ENCODE measurements at regions not wholly inside any gene's neighbourhood (a gene's known extent, or its start where the extent isn't known, plus 50 kb on each side); places are given as distances from the start of the nearest gene placed in this dataset.

DNA sequence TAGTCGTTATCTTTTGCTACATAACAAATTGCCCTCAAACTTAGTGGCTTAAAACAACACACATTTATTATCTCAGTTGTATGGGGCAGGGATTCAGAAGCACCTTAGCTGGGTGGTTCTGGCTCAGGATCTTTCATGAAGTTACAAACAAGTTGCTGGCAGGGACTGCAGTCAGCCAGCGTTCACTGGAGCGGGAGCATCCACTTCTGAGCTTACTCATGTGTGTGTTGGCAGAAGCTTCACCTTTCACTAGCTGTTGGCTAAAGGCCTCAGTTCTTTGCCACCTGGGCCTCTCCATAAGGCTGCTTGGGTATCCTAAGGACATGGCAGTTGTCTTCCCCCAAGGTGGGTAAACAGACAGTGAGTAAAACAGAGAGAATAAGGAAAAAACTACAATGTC lies 365.7 kb downstream of the RPS29 start:
- no peak for DNase-seq

DNA sequence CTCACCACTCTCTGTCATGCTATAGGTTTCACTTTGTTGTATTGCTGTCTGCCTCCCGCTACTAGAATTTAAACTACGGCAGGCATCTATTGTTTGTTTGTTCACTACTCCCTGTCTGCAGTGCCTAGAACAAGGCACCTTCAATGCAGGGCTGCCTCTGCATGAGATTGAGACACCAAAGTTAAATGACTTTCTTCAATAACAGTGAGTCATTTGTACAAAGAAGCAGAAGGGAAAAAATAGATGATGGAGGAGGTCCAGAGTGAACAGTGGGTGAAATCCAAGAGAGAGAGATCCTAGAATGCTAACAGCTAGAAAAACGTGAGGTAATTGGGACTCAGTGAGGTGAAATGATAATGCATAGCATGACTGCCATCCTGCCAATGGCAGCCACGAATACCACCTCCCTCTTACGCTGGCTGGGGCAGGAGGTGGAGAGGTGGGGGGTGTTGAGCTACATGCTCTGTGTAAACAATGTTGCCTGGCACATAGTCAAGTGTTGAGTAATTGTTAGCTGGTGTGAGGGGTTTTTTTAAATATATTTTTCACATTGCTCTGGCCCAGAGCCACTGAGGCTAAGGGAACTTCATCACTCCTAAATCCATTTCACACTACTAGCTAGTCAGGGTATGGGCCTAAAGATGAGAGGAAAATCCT lies 367.6 kb downstream of the RPS29 start:
- no peak for DNase-seq

DNA sequence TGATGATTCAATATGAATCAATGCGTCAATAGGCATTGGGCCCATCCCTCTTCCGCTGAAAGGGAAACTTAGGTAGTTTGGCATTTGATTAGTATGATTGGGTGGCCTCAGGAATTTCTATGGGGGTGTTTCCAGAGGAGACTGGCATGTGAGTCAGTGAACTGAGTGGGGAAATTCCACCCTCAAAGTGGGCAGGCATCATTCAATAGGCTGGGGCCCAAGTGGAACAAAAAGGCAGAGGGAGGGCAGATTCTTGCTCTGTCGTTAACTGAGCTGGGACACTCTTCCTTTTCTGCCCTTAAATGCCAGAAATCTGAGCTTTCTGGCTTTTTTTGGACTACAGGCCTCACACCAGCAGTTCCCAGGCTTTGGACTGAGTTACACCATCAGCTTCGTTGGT lies 373.5 kb downstream of the RPS29 start:
- DNase-seq = no peak

DNA sequence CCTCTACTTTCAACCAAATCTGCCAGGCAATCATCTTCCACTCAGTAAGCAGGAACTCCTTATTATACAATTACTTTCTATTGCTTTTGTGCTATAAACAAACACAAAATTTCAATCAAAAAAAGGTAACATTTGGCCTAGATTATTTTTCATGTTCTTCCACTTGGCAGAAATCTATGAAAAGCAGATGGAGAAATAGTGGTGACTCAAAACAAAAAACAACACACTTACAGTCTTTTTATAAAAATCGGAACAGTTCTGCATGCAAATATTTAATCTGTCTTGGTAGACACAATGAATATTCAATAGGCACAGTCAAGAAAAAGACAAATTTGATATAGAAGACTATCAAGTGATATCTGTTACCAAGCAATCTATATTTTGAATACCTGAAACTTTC lies 376.8 kb downstream of the RPS29 start:
- no peak for DNase-seq

DNA sequence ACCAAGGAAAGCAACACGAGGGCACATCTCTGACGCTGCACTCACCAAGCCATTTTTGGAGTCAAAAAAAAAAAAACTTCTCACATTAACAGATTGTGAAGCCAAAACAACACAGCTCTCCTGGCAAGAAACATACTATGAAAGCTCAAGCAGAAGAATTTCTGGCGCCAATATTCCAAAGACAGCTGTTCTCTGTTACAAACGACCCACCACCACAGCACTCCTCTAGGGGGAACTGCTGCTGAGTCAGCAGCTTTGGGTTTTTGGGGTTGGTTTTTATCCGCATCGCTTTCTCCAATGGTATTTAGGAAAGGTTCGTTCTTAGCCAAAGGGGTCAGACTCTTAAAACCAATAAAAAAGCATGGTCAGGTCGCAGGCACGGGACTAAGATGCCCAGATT lies 379.4 kb downstream of the RPS29 start:
- no peak for DNase-seq

DNA sequence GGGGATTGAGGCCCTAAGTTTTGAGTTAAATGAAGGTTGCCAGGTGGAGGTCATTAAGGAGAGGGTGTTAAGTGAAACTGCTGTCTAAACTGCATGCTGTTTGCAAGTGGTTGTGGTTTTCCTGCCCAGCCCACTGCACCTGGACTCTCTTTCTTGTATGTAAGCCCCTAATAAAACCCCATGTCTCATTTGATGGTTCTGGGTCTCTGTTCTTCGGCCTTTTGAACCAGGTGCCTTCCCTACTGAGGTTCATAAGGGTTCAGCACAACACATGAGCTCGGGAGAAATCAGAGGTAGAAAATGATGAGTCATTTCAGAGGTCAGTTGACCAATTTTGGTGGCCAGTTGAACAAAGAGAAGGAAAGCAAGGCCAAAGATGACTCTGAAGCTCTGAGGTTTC lies 382.5 kb downstream of the RPS29 start:
- no peak for DNase-seq

DNA sequence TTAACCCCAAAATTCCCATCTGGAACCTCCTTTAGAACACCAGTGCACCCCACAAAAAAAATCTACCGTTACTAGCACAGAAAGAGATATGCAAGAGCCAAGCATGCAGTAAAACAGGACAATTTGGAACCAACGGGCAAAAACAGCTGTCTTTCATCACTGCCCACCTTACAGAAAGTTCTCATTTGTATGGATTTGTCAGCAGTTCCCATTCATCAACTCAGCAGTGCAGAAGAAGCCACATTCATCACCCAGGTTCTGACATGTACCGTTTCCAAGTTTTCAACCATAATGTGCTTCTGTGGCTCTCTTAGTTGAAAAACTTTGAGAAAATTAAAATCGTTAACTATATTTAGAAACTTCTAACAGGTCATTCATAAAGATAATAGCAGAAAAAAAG lies 387.0 kb downstream of the RPS29 start:
- DNase-seq = no peak

DNA sequence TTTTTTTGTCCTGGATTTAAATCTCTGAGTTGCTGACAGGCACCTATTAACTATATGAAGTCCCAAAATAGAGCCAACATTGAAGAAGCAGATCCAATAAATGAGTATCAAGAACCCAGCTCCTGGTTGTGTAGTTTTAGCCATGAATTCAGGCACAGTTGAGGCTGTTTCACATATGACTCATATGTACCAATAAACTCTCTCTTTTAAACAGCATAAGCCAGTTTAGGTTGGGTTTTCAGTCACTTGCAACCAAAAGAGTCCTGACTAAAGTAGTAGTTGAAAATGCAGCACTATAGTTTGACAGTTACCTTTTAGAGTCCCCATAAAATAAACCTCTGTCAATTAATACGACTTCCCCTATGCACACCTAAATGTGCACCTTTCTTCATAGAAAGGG lies 389.9 kb downstream of the RPS29 start:
- no peak for DNase-seq

DNA sequence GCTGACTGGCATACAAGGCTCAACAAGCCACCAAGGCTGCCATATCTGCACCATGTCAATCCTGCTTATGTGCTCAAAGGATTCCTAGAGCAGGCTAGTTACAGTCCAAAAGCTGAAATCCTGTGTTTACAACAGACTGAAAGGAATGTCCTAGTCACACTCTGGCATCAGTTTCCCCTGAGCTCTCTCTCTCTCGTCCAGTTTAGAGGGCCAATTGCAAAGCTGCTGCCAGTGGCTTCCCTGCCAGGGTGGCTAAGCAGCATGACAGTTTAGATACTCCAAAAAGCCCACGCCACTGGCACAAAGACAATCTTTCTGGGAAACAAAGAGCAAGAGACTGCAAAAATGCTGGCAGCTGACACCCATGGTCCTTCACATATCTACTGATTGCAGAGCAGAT lies 392.1 kb downstream of the RPS29 start:
- DNase-seq = no peak

DNA sequence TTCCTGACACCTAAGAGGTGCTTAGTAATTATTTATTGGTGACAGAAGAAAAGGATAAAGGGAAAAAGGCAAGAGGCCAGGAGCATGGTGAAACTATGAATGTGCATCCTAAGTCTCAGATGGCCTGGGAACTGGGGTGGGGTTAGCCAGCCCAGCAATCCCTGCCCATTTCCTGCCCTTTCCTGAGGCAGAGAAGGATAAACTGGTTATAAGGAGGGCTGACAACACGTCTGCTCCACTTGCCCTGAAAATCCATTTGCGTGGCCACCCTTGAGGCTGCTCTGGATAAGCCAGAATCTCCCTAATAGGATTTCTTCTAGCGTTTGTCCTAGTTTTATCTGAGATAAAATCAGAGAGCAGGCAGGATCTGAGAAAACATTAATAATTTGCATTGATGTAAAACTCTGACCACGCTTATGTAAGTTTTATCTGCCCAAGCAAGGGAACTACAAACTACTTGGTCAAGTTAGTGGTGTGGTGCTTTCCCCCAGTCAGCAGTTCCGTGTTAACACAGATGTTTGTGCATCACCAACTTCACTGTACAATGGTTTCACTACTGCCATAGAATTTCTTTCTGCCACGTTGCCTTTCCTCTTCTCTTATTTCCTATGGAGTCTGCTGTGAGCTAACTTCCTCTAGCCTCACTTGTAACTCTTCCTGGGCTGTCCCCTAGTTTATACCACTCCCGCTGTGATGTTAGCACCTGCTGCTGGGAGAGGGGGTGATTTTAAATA lies 392.7 kb downstream of the RPS29 start:
- DNase-seq = no peak

DNA sequence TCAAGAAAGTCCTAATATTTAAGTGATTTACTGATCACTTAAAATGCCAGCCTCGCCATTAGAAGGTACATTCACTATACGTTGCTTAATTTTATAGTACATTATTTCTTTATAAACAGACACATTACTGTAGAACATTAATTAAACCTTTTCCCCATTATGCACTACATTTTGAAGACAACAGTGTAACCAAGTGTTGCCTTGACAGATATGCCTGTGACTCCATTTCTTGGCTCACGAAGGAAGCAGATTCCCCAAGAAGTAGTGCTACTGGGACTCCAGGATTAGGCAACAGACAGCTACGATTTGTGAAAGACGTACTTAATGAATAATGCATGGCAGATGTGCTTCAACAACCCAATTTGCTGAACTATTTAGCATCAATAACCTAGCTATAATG lies 394.8 kb downstream of the RPS29 start:
- DNase-seq = no peak

DNA sequence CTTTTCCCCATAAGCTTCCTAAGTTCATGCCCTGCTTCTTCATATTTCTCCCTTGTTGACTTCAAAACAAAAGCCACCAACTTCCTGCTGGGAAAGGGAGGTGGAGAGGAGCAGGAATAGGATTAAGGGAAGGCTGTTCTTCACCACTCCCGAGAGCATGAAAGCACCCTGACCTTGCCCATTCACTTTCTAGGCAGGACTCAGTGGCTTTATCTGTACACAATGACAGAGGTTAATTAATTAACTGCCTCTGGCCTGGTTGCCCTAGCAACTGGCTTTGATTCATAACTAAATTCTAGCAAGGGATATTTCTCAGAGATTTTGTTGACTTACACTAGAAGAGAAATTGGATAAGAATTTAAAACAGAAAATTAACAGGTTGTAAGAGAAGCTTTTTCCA lies 396.8 kb downstream of the RPS29 start:
- no peak for DNase-seq

DNA sequence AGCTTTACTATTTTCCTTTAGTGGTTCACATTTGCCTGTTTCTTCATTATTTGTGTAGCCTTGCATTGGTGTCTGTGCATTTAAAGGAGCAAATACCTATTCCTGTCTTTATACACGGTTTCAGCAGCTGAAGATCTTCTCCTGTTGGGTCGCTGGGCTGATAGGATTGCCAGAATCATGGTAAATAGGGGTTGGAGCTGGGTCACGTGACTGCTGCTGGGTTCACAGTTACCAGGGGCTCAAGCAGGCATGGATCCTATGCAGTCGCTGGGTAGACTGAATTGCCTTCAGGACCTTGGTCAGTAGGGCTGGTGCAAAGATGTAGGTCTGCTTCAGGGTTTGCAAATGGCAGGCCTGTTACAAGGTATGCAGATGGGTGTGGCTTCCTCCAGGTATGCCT lies 398.4 kb downstream of the RPS29 start:
- DNase-seq = no peak

DNA sequence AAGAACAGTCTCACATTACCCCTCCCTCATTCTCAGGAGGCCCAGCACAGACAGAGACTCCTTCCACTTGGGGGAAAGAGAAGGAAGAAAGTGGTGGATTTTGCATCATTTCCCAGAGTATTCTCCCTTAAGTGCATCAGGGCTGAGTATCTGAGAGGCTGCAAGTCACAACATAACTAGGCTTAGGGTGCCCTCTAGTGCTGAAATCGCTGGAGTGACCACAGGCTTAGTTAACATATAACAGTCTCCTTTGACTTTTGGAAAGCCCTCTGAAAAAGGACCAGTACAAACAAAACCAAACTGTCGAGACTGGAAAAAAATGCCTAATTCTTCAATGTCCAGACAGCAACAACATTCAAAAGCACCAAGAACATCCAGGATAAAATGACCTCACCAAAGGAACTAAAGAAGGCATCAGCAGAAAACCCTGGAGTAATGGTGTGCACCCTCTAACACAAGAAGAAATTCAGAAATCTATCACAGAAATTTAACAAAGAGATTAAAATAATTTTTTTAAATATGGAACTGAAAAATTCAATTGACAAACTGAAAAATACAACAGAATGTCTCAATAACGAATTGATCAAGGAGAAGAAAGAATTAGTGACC lies 412.3 kb downstream of the RPS29 start:
- peak; percentile 27 for DNase-seq

DNA sequence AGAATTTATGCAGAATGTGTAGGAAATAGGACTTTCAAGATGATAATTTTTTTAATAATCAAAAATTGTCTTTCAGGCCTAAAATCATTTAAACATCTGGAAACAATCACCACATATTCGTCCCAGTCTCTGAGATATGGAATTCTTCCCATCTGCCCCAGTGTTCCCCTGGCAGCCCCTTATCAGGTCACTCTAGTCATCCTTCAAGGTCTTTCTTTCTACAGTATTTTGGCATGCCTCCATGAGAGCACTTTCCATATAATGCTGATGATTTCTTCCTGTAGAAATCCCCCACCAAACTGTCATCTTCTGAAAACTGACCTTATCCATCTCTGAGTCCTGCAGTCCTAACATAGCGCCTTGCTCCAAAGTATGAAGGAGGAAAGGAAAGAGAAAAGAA lies 422.1 kb downstream of the RPS29 start:
- DNase-seq = no peak

DNA sequence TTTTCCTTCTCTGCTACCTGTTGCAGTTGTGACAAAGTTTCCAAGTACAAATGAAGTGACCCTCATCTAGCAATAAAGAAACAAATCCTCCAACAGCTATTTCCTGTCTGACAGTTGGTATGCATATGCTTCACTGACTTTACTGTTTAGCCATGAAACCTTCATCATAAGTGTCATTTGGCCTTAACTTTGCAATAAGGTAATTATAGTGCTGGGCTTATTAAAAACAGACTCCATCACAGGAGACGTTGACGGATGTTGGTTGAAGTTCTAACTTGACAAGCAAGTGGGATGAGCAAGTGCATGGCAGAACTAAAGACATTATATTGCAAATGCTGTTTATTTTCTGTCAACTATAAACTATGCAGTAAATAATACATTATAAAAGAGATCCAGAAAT lies 425.2 kb downstream of the RPS29 start:
- DNase-seq = no peak

DNA sequence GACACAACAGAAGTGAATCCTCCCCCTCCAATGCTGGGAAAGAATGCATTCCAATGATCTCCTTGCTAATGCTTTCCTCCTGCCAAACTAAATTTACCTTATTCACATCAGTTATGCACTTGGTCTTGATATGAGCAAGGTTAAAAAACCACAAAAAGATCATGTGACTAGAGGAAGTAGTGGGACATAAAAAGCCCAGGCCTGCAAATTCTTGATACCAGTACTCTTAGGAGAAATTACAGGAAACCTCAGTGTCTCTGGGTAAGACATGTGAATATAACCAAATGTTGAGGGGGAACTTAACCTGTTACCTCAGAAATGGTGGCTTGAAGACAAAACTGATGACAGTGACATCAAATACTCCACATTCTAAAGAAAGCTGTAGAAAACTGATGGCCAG lies 427.1 kb downstream of the RPS29 start:
- no peak for DNase-seq

DNA sequence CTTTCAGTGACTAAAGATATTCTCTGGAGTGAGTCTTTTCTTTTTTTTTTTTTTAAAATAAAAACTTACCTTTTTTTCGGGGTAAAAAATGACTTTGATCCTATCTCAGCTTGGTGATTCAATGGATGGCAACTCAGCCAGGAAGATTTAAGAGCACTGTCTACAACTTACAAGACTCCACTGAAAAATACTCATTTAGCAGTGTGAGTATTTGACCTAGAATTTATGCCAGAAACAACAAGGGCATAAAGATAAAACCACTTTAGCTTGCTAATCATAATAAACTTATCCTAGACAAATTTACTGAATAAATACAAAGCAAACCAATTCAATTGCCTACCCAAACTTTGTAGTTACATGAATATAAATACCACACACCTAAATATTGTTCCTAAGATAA lies 446.6 kb downstream of the RPS29 start:
- no peak for DNase-seq

DNA sequence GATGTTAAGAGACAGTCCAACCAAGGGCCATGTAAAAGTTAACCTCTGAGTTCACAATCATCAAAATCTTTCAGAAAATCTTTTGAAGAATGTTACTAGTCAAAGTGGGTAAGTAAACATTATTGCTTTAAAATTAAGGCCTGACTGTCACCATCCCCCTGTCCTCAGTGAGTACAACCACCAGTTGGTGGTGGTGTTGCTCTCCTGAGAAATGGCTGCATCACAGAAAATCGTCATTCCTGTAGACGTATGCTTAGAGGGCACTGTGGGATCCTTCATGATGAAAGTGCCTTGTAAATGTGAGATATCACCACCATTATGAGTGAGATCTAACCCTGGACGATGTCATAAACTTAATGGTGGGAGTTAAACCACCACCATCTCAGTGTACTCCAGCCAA lies 451.2 kb downstream of the RPS29 start:
- no peak for DNase-seq

DNA sequence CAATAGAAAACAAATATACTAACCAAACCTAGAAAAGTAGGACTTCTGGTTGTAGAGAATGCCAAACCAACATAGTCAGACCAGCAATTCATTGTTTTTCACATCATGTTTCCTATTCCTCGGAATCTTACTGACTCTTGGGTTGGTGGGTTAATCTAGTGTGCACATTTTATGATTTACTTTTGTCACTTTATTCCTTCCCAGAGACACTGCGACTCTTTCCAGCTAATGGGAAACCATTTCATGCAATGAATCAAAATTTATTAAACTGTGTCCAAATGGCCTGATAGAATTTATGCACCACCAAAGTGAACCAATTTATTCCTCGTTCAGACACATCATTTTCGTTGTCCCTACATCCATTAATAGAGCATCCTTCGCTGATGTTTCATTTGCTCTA lies 464.9 kb downstream of the RPS29 start:
- DNase-seq = no peak

DNA sequence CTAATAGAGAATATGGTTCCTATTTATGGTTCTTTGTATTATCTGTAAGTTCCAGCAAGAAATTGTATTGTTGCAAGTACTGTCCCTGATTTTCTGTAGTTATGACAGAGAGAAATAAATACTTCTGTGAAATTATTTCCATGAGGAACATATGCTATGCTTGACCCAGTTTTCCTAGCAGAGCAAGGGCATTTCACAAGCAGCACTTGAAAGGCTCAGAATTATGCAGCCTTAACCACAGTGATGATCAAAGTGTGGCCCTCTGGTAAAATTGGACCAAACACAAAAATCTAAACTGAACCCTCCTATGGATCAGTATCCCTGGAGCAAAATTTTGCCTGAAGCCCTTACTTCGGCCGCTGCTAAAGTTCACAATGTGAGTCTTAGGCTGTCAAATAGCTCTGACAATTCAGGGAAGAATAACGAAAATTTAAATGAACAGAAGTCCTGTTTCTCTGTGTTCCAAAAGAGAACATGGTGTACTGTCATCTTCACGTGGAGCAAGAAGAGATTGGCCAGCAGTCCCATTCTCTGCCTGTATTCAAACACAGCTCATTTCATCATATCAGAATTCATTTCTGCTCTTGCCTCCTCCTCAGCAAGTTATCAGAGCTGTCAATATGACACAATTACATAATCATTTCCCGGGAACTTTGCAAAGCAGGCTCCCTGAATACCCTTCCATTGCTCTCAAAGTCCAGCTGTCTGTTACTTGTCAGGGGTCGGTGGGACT lies 471.9 kb downstream of the RPS29 start:
- no peak for DNase-seq

DNA sequence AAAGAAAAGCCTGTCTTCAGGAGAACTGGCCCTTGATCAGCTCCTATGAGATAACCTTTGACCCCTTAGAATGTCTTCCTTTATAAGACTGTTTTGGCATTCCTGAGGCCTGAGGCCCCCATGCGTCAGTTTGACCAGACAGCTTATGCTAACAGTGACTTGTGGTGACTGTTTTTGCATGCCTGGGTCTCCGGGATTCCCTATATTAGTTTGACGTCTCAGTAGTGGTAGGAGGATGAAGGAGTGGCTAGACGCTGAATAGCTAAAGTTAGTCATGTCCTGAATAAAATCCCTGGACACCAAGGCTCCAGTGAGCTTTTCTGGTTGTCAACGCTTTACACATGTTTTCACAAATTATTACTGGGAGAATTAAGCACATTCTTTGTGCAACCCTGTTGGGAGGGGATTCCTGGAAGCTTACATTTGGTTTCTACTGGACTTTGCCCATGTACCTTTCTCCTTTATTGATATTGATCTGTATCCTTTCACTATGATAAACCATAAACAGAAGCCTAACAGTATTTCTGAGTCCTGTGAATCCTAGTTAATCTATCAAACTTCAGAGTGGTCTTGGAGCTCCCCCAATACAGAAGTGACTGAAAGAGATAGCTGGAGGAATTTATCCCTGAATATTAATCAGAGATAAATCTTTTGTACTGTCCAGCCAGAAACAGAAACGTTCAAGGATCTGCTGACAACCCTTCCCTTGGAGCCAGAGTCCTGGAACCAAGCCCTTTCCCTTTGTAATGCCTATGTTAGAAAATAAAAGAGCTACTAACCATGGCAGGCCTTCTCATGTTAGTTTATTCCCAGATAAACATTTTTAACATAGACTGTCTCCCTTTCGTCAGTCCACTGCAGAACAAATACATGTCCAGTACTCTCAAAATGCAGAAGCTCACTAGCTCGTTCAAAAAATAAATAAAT lies 479.2 kb downstream of the RPS29 start:
- no peak for DNase-seq

DNA sequence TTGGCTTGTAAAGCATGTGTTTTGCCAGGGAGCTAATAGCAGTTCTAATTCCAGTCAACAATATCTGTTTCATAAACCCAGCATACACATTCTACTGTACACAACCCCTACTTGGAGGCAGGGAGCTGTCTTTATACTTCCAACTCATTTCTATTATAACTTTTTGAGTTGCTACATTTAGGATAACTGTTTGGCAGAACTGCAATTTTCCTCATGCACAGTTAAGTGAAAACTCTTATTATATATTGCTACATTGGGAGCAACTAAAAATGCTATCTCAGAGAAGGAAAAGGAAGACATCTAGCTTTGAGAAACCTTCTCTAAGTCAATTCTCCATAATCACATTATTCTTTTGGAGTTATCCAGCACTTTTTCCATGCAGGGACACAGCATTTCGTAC lies 480.2 kb downstream of the RPS29 start:
- no peak for DNase-seq
